RKO (cell line): ENCODE measurements at regions not wholly inside any gene's neighbourhood (a gene's known extent, or its start where the extent isn't known, plus 50 kb on each side); places are given as distances from the start of the nearest gene placed in this dataset.

ENCODE experiments used
- DNase-seq: peaks from one replicate; pipeline ENCODE4 v3.0.0-alpha.2; 2016; ENCODE audit warnings: low spot score

DNA sequence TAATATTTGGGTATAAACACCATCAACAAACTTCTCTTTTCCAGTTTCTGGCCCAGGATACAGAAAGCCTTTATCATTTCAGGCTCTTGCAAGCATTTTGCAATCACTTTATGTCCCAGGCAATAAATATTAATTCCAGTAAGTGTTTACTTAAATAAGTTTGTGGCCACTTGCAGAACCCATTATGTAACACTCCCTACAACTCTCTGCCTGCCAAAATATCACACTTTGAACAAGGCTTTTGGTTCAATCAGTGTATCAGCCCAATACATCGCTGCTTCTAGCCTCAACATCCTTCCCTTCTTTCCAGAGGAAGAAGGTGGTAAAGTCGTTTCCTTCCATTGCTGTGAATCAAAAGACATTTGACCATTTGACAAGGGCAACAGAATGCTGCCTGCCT lies 203.0 kb upstream of the USP25 start:
- no peak for DNase-seq

DNA sequence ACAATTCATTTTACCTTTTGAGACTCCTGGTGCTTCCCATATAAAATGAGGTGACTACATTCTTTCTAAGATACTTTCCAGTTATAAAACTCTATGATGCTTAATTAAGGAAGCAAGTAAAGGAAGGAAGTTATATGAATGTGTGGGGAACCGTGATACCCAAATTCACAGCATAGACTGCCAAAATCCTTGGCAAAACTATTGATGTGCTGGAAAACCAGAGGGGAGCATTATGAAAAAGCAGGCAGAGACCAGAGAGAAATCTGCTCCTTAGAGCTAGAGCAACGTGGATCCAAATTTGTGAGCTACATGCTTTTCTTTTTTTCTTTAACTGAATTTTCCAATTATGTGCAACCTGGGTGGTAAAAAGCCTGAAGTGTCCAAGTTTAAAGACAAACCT lies 201.4 kb upstream of the USP25 start:
- no peak for DNase-seq

DNA sequence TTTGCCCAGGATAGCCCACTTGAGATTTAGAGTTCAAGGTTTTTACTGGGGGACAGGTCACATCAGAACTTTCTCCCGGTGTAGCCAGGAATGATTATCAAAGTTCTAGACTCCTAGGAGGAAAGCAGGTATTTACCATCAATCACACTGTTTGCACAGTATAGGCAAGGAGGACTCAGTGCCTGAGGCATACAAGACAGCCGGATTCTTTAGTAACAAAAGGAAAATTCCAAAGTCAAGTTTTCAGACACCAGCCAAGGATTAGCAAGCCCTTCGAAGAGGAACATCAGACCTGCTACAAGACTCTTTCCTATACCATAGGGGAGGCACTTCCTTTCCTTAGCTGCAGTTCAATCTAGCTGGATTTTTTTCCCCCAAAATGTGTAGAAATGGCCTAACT lies 197.8 kb upstream of the USP25 start:
- DNase-seq = no peak

DNA sequence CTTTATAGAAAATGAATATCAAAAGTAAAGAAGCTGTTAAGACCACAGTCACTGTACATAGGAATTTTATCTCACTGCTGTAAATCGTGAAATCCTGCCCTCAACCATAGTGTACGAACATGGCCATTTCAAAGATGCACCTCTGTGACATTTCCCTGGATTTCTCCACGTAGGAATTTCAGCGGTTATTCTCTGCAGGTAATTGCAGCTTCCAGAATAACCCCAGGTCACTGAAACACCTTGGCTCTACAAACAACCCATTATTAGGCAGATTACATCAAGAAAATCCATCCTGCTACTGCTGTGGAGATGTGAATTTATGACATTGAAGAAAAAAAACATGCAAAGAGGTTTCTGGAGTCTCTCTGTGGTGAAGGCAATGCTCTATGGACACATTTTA lies 196.2 kb upstream of the USP25 start:
- no peak for DNase-seq

DNA sequence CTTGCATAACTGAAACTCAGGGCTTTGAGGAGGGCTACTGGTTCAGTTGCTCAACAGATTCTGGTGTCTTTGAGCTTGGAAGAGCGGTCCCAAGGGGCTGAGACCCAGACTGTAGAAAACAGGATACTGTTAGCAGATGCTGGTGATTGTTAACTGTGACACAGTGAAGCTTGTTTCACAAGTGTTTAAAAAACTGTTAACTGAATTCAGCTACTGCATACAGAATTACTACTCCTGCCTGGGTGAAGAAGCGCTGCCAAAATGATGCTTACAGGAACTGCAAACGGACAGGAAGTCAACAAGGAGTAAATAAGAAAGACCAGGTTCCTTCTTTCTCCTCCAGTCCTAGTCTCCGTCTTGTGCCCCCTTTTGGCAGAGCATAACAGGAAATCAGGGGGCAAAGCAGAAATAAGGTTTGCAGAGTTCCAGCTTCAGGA lies 195.3 kb upstream of the USP25 start:
- DNase-seq = no peak

DNA sequence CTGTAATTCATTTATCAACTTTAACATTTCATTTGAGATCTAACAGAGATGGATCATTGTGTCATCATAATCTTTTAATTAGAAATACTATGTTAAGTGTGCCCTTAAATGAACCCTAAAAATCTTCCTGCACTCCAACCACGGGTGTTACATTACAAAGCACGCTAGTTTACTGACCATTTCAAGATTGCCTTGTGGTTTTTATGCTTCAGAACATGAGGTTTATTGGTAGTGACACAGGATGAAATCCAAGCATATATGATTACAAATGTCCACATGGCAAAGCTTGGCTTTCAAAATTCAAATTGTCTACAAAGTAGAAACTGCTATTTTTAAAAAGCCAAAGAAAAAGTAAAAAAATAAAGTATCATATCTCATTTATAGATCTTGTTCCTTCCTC lies 190.4 kb upstream of the USP25 start:
- no peak for DNase-seq

DNA sequence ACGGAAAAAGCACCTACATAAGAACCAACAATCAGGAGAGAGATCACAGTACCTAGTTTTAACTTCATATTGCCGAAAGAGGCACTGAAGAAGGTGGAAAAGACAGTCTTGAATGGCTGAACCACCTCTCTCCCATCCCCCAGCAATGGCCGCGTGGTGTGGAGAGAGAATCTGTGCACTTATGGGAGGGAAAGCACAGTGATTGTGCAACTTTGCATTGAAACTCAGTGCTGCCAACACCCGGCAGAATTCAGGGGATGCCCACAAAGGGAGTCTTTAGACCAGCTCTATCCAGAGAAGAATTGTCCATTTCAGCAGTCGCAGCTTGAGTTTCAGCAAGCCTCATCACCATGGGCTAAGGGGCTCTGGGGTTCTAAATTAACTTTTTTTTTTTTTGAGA lies 186.3 kb upstream of the USP25 start:
- no peak for DNase-seq

DNA sequence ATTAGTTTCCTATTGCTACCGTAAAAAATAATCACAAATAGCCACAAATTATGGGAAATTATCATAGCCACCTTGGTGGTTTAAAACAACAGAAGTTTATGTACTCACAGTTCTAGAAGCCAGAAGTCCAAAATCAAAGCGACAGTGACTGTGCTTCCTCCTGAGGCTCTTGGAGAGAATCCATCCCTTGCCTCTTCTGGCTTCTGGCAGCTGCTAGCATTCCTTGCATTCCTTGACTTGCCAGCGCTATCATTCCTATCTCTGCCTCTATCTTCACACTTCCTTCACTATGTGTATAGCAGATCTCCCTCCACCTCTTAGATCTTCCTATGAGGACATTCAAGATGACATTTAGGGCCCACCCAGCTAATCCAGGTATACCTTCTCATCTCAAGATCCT lies 180.1 kb upstream of the USP25 start:
- DNase-seq = no peak

DNA sequence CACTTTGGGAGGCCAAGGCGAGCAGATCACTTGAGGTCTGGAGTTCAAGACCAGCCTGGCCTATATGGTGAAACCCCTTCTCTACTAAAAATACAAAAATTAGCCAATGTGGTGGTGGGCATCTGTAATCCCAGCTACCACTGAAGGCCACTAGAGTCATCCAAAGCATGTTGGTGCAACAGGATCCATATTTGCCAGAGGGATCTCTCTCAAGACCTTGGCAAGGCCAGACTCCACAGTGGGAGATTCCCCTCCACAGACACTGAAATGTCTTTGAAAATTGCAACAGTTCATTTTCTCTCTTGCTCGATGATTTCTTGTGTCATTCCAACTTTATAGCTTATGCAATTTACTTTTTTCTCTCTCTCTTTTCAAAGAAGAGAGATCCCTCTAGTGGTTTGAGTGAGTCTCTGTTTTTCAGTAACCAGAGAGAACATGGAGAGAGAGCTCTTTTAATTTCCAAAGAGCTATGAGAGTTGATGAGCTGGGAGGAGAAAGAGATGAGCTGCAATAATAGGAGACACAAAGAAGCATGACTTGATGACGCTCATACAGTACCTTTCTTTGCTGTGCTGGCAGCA lies 176.8 kb upstream of the USP25 start:
- peak; percentile 5 for DNase-seq

DNA sequence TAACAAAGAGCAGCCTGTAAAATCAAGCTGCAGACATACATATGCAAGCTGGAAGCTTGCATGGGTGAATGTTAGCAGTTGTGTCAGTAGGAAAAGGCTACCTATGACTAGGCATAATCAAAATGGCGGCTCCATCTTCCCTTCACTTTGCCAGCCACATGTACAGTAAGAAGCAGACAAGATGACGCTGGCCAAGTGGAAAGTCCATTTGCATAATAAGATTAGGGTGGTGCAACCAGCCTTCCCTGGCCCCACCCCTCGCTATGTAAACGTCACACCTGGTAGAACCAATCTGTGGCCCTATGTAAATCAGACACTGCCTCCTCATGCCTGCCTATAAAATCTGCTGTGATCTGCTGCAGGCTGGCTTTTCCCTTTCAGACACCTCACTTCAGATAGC lies 171.9 kb upstream of the USP25 start:
- peak; percentile 65 for DNase-seq

DNA sequence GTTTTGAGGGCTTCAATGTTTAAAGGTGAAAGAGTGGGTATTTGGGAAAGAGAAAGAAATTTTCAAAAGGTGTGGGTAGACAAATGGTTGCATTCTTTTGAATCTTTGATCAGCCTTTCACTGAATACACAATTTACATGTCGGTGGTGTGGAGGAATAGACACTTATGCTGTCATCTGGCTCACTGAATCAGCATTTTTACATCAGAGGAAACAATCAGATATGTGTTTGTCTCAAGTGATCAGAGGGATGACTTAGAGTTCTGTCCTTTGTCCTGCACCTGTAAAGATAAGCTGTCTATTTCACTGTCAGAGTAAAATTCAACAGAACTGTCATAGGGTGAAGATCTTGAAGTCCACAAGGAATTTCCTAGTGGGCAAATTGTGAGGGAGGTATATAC lies 170.9 kb upstream of the USP25 start:
- DNase-seq = no peak

DNA sequence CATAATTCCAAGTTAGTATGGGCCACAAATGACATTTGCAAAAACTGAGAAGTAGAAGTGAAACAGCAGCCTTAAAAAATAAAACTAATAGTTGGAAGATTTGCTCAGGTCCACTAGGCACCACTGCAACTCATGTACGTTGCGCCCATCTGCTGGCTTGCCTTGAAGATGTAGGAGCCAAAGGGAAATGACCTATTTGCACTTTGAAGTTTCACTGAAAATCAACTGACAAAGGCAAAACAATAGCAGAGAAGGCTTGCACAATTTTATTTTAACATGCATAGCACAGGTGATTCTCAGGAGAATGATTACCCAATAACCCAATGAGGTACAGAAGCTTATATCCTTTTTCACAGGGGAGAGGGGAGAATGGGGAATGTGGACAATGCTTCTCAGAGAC lies 170.1 kb upstream of the USP25 start:
- DNase-seq = no peak

DNA sequence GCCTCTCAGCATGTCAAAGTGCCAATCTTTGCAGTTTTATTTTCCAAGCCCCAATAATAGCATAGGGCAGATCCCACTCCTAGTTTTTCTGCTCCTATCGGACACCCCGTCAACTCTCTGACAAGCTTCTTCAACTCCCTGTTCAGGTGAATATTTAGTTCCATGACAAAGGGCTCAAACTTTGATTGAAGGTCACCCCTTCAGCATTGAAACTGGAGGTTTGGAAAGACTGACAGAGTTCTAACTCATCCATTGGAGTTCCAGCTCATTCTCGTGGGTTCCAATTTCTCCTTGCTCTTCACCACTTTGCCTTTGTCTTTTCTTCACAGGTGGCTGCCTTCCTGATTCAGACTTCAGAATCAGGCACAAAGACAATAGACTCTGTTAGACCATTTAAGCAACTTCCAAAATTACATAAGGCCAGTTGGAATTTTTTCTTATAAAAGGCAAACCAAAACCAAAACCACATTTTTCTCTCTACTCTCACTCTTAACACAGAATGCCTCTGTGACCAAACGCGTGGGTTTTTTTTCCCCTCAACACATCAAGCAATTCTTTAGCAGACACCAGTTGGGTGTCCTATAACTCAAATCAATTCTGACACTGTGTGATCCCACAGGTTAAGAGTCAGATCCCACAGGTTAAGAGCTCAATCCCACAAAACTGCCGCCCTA lies 169.3 kb upstream of the USP25 start:
- no peak for DNase-seq

DNA sequence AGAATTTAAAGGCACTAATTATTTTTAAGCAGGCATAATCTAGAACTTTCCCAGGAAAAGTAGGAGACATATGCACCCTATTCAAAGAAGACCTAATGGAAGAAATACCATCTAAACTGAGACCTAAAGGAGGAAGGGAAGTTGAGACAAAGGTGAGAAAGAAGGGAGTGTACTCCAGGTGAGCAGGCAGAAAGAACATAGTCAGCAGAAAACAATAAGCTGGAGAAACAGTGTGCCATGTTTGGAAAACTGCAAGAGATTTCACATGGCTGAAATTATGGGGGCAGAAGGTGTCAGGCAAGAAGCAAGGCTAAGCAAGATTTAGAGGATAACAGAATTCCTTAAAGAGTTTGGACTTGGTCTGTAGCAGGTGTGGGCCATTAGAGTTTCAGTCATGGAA lies 167.0 kb upstream of the USP25 start:
- DNase-seq = no peak

DNA sequence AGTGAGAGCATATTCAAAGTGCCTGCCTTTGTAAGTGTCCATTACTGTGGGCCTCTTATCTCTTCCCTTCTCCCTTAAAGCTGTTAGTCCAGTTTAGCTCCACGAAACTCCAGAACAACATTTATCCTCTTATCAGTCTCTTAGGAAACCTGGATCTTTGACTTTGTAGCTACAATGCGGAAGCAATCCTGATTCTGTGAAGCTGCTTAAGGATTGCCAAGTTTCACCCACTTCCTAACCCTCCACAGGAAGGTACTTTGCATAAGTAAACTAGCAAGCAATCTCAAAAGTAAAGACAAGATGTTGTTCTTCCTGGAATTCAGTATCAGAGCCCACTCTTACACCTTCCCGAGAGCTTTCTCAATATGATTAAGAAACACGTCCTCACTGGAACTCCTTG lies 164.9 kb upstream of the USP25 start:
- DNase-seq = no peak

DNA sequence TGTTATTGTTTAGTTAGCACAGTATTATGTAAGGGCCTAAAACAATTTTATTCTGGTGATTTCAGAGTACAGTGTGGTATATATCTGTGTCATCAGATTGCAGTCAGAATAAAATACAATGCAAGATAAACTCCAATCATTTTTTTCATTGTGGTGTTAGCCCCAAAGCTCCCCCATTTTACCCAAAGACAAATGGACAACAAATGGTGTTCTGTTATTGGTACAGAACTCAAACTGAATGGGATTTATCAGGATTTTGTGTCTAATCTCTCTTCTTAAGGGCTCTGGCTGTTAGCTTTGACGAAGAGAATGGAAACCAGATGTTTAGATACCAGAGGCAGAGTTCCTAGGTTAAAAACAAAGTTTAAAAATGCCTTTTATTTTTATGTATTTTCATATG lies 163.1 kb upstream of the USP25 start:
- DNase-seq = no peak

DNA sequence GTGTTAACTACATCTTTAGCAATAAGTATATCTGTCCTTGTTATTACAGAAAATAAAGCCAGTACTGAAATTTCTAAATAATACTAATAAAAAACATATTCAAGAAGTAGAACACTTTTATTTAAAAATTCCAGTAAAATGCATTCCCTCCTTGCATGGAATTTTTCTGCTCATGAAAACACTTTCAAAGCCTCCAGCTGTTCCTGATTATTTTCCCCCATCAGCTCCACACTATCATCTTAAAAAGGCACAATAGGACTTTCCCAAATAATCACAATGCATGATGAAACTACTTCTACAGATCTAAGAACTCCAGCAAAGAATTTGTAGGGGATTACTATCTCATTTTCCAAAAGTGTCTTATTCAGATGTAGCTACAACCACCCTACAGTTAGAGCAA lies 162.6 kb upstream of the USP25 start:
- no peak for DNase-seq

DNA sequence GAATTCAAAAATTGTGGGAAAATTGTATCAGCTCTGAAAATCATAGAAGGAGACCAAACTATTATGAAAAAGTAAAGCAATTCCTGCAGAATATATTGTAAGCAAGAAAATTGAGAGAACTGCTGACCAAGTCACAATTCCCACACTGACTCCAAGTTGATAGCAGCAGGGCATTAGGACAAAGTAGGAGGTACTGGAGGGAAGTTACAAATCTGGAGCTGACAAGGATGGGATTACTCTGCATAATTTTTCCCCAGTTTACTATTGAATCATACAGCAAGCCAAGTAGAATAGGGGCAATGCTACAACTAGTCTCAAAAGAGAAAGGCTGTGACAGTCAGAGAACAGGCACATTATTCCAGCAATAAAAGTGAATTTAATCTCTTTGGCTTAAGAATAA lies 161.3 kb upstream of the USP25 start:
- DNase-seq = no peak

DNA sequence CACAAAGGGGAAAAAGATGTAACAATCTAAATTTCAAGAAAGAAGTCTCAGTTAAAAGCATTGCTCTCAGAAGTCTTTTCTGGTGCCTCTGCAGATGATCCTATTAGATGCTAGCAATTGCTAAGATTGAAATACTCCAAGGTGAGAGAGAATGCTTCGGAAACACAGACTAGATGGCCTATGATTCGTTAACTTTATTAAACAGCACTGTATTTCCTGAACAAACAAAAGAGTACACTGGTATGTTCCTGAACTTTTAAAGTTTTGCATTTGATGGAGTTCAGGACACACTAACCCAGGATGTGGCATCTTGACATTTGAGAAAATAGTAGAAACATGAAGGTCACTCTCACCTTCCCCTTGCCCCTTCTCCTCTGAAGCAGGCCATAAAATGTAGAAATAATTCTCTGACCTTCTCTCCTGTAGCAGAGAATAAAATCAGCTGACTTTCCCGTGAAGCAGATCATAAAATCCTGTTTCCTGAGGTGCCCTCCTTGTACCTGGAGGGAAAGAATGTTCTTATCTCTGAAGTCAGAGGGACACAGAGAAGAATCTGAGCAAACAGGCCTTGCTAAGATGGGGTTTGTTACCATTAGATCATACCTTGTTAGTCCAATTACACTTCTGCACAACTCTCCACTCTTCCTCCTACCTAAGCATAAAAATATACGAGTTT lies 142.9 kb upstream of the USP25 start:
- no peak for DNase-seq

DNA sequence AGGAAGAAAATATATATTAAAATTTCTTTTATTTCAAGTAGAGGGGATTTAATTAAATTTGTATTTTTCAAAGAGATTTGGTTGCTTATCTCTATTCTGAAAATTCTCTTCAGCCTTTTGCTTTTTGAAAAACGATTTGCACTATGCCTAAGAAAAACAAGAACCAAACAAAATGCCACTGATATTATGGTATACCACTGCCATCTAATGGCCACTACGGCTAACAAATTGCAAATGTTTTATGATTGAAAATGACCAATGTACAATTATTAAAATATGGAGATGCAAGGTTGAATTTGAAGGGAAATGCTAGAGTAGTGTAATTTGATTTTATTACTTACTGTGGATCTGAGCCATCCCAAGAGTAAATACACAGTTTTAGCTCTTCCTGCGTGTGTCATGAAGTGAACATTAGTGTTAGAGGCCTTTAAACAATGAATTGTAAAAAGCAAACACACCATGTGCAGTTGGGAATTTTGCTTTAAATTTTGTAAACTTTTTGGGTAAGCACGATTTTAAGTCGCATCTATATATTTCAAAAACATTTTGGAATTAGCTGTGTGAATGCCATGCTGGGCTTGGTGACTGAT lies 137.4 kb upstream of the USP25 start:
- DNase-seq = peak; percentile 53

DNA sequence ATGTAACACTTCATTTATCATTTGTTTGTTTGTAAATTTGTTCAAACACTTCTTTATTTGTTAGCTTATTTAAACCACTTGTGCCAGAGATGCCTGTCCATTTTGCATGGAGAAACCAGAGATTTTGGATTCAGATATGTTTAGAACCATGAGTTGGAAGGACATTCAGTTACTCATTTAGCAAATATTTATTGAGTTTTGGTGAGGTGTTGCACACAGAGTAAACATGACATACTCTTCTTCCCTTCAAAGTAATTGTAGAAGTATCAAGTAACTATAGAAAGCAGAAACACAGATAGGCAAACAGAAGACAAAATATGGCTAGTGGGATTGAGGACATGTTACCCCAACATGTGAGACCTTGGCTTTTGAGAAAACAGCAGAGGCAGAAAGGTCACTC lies 136.8 kb upstream of the USP25 start:
- no peak for DNase-seq

DNA sequence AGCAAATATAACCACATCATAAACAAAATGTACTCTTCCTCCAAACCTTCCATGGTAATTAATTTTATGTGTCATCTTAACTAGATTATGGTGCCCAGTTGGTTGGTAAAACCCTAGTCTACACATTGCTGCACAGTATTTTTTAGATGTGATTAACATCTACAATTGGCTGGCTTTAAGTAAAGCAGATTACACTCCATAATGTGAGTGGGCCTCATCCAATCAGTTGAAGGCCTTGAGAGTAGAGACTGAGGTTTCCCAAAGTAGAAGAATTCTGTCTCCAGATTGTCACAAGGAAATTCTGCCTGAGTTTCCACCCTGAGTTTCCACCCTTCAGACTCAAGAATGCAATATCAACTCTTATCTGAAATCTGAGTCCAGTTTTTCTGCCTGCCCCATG lies 128.4 kb upstream of the USP25 start:
- no peak for DNase-seq

DNA sequence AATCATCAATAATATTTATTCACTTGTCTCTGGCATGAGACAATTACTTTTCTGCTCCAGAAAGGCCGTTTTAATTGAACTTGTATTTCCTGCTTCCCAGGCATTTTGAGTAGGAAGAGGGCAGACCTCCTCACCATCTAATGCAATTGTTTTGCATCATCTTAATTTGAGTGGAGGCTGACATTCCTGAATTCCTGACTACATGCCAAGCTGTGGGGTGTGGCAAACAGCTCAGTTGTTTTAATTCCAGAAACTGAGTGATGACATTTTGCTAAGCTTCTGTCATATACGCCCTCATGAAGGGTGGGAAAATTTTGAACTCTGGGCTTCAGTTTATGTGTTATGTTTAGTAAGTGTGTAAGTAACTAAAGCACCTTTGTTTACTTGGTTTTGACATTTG lies 125.4 kb upstream of the USP25 start:
- no peak for DNase-seq

DNA sequence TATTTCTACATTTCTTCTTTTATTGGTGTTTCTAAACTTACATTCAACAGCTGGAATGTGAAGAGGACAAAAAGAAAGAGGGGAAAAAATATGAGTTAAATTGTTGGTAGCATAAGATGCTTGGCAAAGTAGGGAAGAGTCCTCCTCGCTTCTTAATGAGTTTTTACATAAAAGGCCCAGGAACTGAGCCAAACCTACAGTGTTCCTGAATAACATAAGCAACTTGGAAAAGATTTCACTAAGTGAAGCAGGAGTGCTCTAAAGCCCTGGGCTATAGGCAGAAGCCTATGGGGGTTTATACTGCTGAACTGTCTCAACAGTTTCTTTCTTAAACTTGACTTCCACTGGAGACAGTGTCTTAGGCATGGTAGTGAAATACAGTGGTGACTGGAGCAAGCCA lies 115.0 kb upstream of the USP25 start:
- no peak for DNase-seq
